ENCODE measurements at regions not wholly inside any gene's neighbourhood (a gene's known extent, or its start where the extent isn't known, plus 50 kb on each side); places are given as distances from the start of the nearest gene placed in this dataset.

GRCh38 chr1:95991787-95992520 is 729.6 kb upstream of the PTBP2 start:
- TF ChIP-seq KDM5A (IDR thresholded peaks at IDR 0.05; ENCODE audit: low read length) (no peak), CTCF (IDR thresholded peaks at IDR 0.05; ENCODE audit: control extremely low read depth in 1 of 3, insufficient read depth in 1 of 3, low read depth in 1 of 3, low read length in 3 of 3) (no peak), ASH2L (IDR thresholded peaks at IDR 0.05; ENCODE audit: low read length) (no peak), EP300 (IDR thresholded peaks at IDR 0.05; ENCODE audit: borderline replicate concordance in 1 of 2, low read depth in 2 of 2, low read length in 2 of 2) (no peak), SRF (IDR thresholded peaks at IDR 0.05; ENCODE audit: low read depth, low read length) (no peak), TAF1 (IDR thresholded peaks at IDR 0.05; ENCODE audit: low read depth, low read length) (no peak), SIN3A (conservative IDR thresholded peaks at IDR 0.05 in 1 of 2, IDR thresholded peaks at IDR 0.05 in 1 of 2; ENCODE audit: low read depth in 1 of 2, low read length in 2 of 2) (no peak), POLR2AphosphoS5 (IDR thresholded peaks at IDR 0.05; ENCODE audit: low read depth, low read length) (no peak), EZH2 (IDR thresholded peaks at IDR 0.05; ENCODE audit: low read depth, low read length, severe bottlenecking) (no peak)

Measured in H1 (cell line).